ENCODE measurements at regions not wholly inside any gene's neighbourhood (a gene's known extent, or its start where the extent isn't known, plus 50 kb on each side); places are given as distances from the start of the nearest gene placed in this dataset.

- Histone ChIP-seq H3K36me3 (ENCODE audit: control insufficient read depth in 5 of 5, insufficient read depth in 5 of 5, low read length in 5 of 5) (no peaks in the 10 kb centered on the region), H3K27me3 (ENCODE audit: control insufficient read depth in 5 of 5, insufficient read depth in 4 of 5, low read length in 5 of 5) (no peaks in the 10 kb centered on the region), H3K4me1 (ENCODE audit: control insufficient read depth in 5 of 5, insufficient read depth in 5 of 5, low read length in 5 of 5) (no peaks in the 10 kb centered on the region), H3K9ac (ENCODE audit: low read length in 5 of 5) (no peak overlapping the region), H3K4me3 (ENCODE audit: low read depth in 1 of 5, low read length in 5 of 5) (no peak overlapping the region), H3K9me3 (ENCODE audit: control insufficient read depth in 5 of 5, low read length in 5 of 5) (peaks cover 0 to 8% (median 2%) of the 10 kb centered on the region in 5 donors), H3K27ac (ENCODE audit: low read depth, low read length) (no peak overlapping the region)
Observed at GRCh38 chr3:27889745-27890144, 167.6 kb upstream of the EOMES start.

DNA sequence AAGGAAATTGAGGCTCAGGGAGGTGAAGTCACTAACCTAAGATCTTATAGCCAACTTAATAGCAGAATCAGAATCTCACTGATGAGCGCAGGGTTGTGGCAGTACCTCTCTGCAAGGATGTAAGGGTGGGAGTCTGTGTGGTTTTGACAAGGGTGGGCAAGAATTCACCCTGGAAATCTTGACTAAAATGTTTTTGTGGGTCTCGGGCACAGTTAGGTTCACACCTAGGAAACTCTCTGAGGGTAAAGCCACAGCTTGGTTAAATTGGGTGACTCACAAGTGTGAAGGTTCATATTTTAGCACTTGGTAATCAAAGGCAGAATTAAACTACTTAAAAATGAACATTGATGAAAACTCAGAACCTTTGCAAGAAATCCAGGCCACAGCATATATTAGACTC, 178.2 kb upstream of the EOMES start:
- Histone ChIP-seq H3K36me3 (ENCODE audit: control insufficient read depth in 5 of 5, insufficient read depth in 5 of 5, low read length in 5 of 5) (no peaks in the 10 kb centered on the region), H3K27me3 (ENCODE audit: control insufficient read depth in 5 of 5, insufficient read depth in 4 of 5, low read length in 5 of 5) (no peaks in the 10 kb centered on the region), H3K9ac (ENCODE audit: low read length in 5 of 5) (no peak overlapping the region), H3K27ac (ENCODE audit: low read depth, low read length) (no peak overlapping the region), H3K9me3 (ENCODE audit: control insufficient read depth in 5 of 5, low read length in 5 of 5) (peaks cover 0 to 2% (median 0%) of the 10 kb centered on the region in 5 donors), H3K4me1 (ENCODE audit: control insufficient read depth in 5 of 5, insufficient read depth in 5 of 5, low read length in 5 of 5) (no peaks in the 10 kb centered on the region), H3K4me3 (ENCODE audit: low read depth in 1 of 5, low read length in 5 of 5) (no peak overlapping the region)

GRCh38 chr3:27903446-27903845, 181.3 kb upstream of the EOMES start:
- H3K27me3 ChIP-seq (ENCODE audit: control insufficient read depth in 5 of 5, insufficient read depth in 4 of 5, low read length in 5 of 5) = no peaks in the 10 kb centered on the region
- no peak overlapping the region for H3K9ac ChIP-seq (ENCODE audit: low read length in 5 of 5)
- no peak overlapping the region for H3K27ac ChIP-seq (ENCODE audit: low read depth, low read length)
- H3K36me3 ChIP-seq (ENCODE audit: control insufficient read depth in 5 of 5, insufficient read depth in 5 of 5, low read length in 5 of 5) = no peaks in the 10 kb centered on the region
- no peaks in the 10 kb centered on the region for H3K9me3 ChIP-seq (ENCODE audit: control insufficient read depth in 5 of 5, low read length in 5 of 5)
- no peaks in the 10 kb centered on the region for H3K4me1 ChIP-seq (ENCODE audit: control insufficient read depth in 5 of 5, insufficient read depth in 5 of 5, low read length in 5 of 5)
- H3K4me3 ChIP-seq (ENCODE audit: low read depth in 1 of 5, low read length in 5 of 5) = no peak overlapping the region

- Histone ChIP-seq H3K36me3 (ENCODE audit: control insufficient read depth in 5 of 5, insufficient read depth in 5 of 5, low read length in 5 of 5) (no peaks in the 10 kb centered on the region), H3K27me3 (ENCODE audit: control insufficient read depth in 5 of 5, insufficient read depth in 4 of 5, low read length in 5 of 5) (no peaks in the 10 kb centered on the region), H3K27ac (ENCODE audit: low read depth, low read length) (no peak overlapping the region), H3K4me1 (ENCODE audit: control insufficient read depth in 5 of 5, insufficient read depth in 5 of 5, low read length in 5 of 5) (no peaks in the 10 kb centered on the region), H3K9me3 (ENCODE audit: control insufficient read depth in 5 of 5, low read length in 5 of 5) (no peaks in the 10 kb centered on the region), H3K4me3 (ENCODE audit: low read depth in 1 of 5, low read length in 5 of 5) (no peak overlapping the region), H3K9ac (ENCODE audit: low read length in 5 of 5) (no peak overlapping the region)
Observed at GRCh38 chr3:27905625-27906024, 183.5 kb upstream of the EOMES start.

DNA sequence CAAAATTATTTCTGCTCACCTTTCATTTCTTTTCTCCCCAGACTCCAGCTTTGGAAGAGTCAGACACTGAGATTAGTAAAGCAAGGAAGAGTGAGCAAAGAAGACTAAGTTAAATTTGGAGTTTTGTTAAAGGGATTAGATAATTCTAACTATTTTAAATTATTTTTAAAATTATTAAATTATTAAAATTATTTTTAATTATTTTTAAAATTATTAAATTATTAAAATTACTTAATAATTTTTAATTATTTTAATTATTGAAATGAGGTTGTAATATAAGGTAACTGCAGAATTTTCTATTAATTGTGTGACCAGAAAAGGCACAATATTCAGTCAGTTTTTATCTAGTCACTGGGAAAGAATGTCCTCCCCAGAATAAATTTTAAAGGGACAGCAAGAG, 185.0 kb upstream of the EOMES start:
- H3K9me3 ChIP-seq (ENCODE audit: control insufficient read depth in 5 of 5, low read length in 5 of 5) = no peaks in the 10 kb centered on the region

DNA sequence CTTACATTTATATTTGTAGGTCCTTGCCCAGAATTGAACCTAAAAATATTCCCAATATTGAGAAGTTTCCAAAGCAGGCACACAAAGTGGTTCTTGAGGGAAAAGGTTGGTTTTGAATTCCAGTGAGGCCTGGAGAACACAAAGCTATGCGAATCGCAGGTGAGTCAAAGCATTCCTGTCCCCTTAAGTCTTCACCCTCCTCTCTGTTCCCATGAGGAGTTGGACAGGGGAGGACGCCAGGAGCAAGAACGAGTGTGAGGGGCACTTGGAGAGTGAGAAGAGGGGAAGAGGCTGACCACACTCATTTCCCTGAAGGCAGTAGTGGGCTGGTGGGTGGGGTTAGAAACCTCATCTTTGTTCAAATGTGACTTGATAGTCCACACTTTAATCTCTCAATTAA, 185.8 kb upstream of the EOMES start:
- H3K9me3 ChIP-seq (ENCODE audit: control insufficient read depth in 5 of 5, low read length in 5 of 5) = no peaks in the 10 kb centered on the region
- H3K4me1 ChIP-seq (ENCODE audit: control insufficient read depth in 5 of 5, insufficient read depth in 5 of 5, low read length in 5 of 5) = no peaks in the 10 kb centered on the region
- no peak overlapping the region for H3K27ac ChIP-seq (ENCODE audit: low read depth, low read length)
- no peaks in the 10 kb centered on the region for H3K27me3 ChIP-seq (ENCODE audit: control insufficient read depth in 5 of 5, insufficient read depth in 4 of 5, low read length in 5 of 5)
- no peak overlapping the region for H3K4me3 ChIP-seq (ENCODE audit: low read depth in 1 of 5, low read length in 5 of 5)
- H3K36me3 ChIP-seq (ENCODE audit: control insufficient read depth in 5 of 5, insufficient read depth in 5 of 5, low read length in 5 of 5) = no peaks in the 10 kb centered on the region
- H3K9ac ChIP-seq (ENCODE audit: low read length in 5 of 5) = no peak overlapping the region

More for the DNA sequence above, 185.0 kb upstream of the EOMES start:
- Histone ChIP-seq H3K9ac (ENCODE audit: low read length in 5 of 5) (no peak overlapping the region), H3K4me1 (ENCODE audit: control insufficient read depth in 5 of 5, insufficient read depth in 5 of 5, low read length in 5 of 5) (no peaks in the 10 kb centered on the region), H3K27me3 (ENCODE audit: control insufficient read depth in 5 of 5, insufficient read depth in 4 of 5, low read length in 5 of 5) (no peaks in the 10 kb centered on the region), H3K4me3 (ENCODE audit: low read depth in 1 of 5, low read length in 5 of 5) (no peak overlapping the region), H3K36me3 (ENCODE audit: control insufficient read depth in 5 of 5, insufficient read depth in 5 of 5, low read length in 5 of 5) (no peaks in the 10 kb centered on the region), H3K27ac (ENCODE audit: low read depth, low read length) (no peak overlapping the region)

DNA sequence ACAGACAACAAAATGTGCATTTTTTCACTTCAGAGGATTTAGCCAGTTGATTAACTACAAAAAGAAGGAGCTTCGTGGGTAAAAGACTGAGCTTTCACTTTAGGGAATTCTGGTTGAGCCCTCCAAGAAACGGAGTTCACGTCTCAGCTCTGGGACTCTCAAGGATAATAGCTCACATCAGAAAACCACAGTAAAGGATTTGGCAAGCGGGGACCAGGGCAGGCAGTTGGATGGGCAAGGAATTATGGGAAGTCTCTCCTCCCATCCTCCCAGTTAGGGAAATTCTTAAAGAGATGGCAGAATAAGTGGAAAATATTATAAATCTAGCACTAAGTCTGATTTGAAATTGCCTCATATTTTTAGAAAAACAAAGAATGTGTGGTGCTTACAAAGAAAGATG, 188.3 kb upstream of the EOMES start:
- Histone ChIP-seq H3K9ac (ENCODE audit: low read length in 5 of 5) (no peak overlapping the region), H3K4me1 (ENCODE audit: control insufficient read depth in 5 of 5, insufficient read depth in 5 of 5, low read length in 5 of 5) (no peaks in the 10 kb centered on the region), H3K4me3 (ENCODE audit: low read depth in 1 of 5, low read length in 5 of 5) (no peak overlapping the region), H3K27ac (ENCODE audit: low read depth, low read length) (peak overlapping the region; percentile 16), H3K27me3 (ENCODE audit: control insufficient read depth in 5 of 5, insufficient read depth in 4 of 5, low read length in 5 of 5) (no peaks in the 10 kb centered on the region), H3K36me3 (ENCODE audit: control insufficient read depth in 5 of 5, insufficient read depth in 5 of 5, low read length in 5 of 5) (no peaks in the 10 kb centered on the region), H3K9me3 (ENCODE audit: control insufficient read depth in 5 of 5, low read length in 5 of 5) (no peaks in the 10 kb centered on the region)

GRCh38 chr3:27914199-27914598, 192.1 kb upstream of the EOMES start:
- H3K36me3 ChIP-seq (ENCODE audit: control insufficient read depth in 5 of 5, insufficient read depth in 5 of 5, low read length in 5 of 5) = no peaks in the 10 kb centered on the region
- no peaks in the 10 kb centered on the region for H3K4me1 ChIP-seq (ENCODE audit: control insufficient read depth in 5 of 5, insufficient read depth in 5 of 5, low read length in 5 of 5)
- H3K9me3 ChIP-seq (ENCODE audit: control insufficient read depth in 5 of 5, low read length in 5 of 5) = no peaks in the 10 kb centered on the region
- no peak overlapping the region for H3K4me3 ChIP-seq (ENCODE audit: low read depth in 1 of 5, low read length in 5 of 5)
- no peak overlapping the region for H3K9ac ChIP-seq (ENCODE audit: low read length in 5 of 5)
- H3K27ac ChIP-seq (ENCODE audit: low read depth, low read length) = no peak overlapping the region
- H3K27me3 ChIP-seq (ENCODE audit: control insufficient read depth in 5 of 5, insufficient read depth in 4 of 5, low read length in 5 of 5) = no peaks in the 10 kb centered on the region

GRCh38 chr3:27923349-27924068, 201.4 kb upstream of the EOMES start:
- H3K27ac ChIP-seq (ENCODE audit: low read depth, low read length) = no peak overlapping the region

GRCh38 chr3:27927882-27928281, 205.8 kb upstream of the EOMES start:
- no peaks in the 10 kb centered on the region for H3K36me3 ChIP-seq (ENCODE audit: control insufficient read depth in 5 of 5, insufficient read depth in 5 of 5, low read length in 5 of 5)
- no peaks in the 10 kb centered on the region for H3K9me3 ChIP-seq (ENCODE audit: control insufficient read depth in 5 of 5, low read length in 5 of 5)
- H3K4me1 ChIP-seq (ENCODE audit: control insufficient read depth in 5 of 5, insufficient read depth in 5 of 5, low read length in 5 of 5) = no peaks in the 10 kb centered on the region
- no peak overlapping the region for H3K9ac ChIP-seq (ENCODE audit: low read length in 5 of 5)
- no peak overlapping the region for H3K27ac ChIP-seq (ENCODE audit: low read depth, low read length)
- no peak overlapping the region for H3K4me3 ChIP-seq (ENCODE audit: low read depth in 1 of 5, low read length in 5 of 5)
- no peaks in the 10 kb centered on the region for H3K27me3 ChIP-seq (ENCODE audit: control insufficient read depth in 5 of 5, insufficient read depth in 4 of 5, low read length in 5 of 5)

More at GRCh38 chr3:27923349-27924068, 201.4 kb upstream of the EOMES start:
- Histone ChIP-seq H3K4me3 (ENCODE audit: low read depth in 1 of 5, low read length in 5 of 5) (no peak overlapping the region), H3K4me1 (ENCODE audit: control insufficient read depth in 5 of 5, insufficient read depth in 5 of 5, low read length in 5 of 5) (no peaks in the 10 kb centered on the region), H3K27me3 (ENCODE audit: control insufficient read depth in 5 of 5, insufficient read depth in 4 of 5, low read length in 5 of 5) (peaks cover 0 to 4% (median 0%) of the 10 kb centered on the region in 5 donors), H3K9me3 (ENCODE audit: control insufficient read depth in 5 of 5, low read length in 5 of 5) (no peaks in the 10 kb centered on the region), H3K9ac (ENCODE audit: low read length in 5 of 5) (no peak overlapping the region), H3K36me3 (ENCODE audit: control insufficient read depth in 5 of 5, insufficient read depth in 5 of 5, low read length in 5 of 5) (no peaks in the 10 kb centered on the region)
